Activated CD4-positive, alpha-beta T cell treated with anti-CD3 and anti-CD28 coated beads for 24 hours (primary cell): ENCODE measurements at regions not wholly inside any gene's neighbourhood (a gene's known extent, or its start where the extent isn't known, plus 50 kb on each side); places are given as distances from the start of the nearest gene placed in this dataset.
"Not testable (repeated sequence)": the region's sequence is repeated elsewhere in the genome, so short reads cannot be mapped to it uniquely, and the experiment has no call there.

ENCODE experiments used
- DNase-seq, 2 donors: peaks; one replicate each; pipeline ENCODE4 v3.0.0-alpha.2; 2020; ENCODE audit warnings: low read depth in 2 of 2

- DNase-seq: not testable (repeated sequence)
Observed at GRCh38 chr9:67708109-67708508, 150.6 kb upstream of the ANKRD20A1 start.

- DNase-seq: not testable (repeated sequence)
Observed at GRCh38 chr9:67711429-67711828, 147.3 kb upstream of the ANKRD20A1 start.

- not testable (repeated sequence) for DNase-seq
Observed at GRCh38 chr9:67711931-67712330, 146.8 kb upstream of the ANKRD20A1 start.

GRCh38 chr9:67712956-67713355 is 145.8 kb upstream of the ANKRD20A1 start:
- DNase-seq: not testable (repeated sequence)

- DNase-seq: peak in 1 of 2 donors; percentile 19
Observed at GRCh38 chr9:67717830-67718388, 140.8 kb upstream of the ANKRD20A1 start.

GRCh38 chr9:67720491-67720890 is 138.2 kb upstream of the ANKRD20A1 start:
- DNase-seq: not testable (repeated sequence)

- DNase-seq: not testable (repeated sequence)
Observed at GRCh38 chr9:67722460-67723090, 136.2 kb upstream of the ANKRD20A1 start.

GRCh38 chr9:67723185-67723584 is 135.5 kb upstream of the ANKRD20A1 start:
- not testable (repeated sequence) for DNase-seq

- peak in 1 of 2 donors; percentile 35 for DNase-seq
Observed at GRCh38 chr9:67724885-67725284, 133.8 kb upstream of the ANKRD20A1 start.

- DNase-seq: not testable (repeated sequence)
Observed at GRCh38 chr9:67726213-67726988, 132.3 kb upstream of the ANKRD20A1 start.

- not testable (repeated sequence) for DNase-seq
Observed at GRCh38 chr9:67763133-67763532, 95.6 kb upstream of the ANKRD20A1 start.

- not testable (repeated sequence) for DNase-seq
Observed at GRCh38 chr9:67771807-67772206, 86.9 kb upstream of the ANKRD20A1 start.

- not testable (repeated sequence) for DNase-seq
Observed at GRCh38 chr9:67800170-67800569, 58.6 kb upstream of the ANKRD20A1 start.
